ENCODE measurements at regions not wholly inside any gene's neighbourhood (a gene's known extent, or its start where the extent isn't known, plus 50 kb on each side); places are given as distances from the start of the nearest gene placed in this dataset.

GRCh38 chr12:113749433-113749815 lies 216.7 kb downstream of the RBM19 start:
- Histone ChIP-seq H2BK12ac (ENCODE audit: low read length) (no peak overlapping the region), H2BK120ac (ENCODE audit: low read depth, low read length) (no peak overlapping the region), H3K23ac (ENCODE audit: low read depth, low read length, poor library complexity) (no peak overlapping the region), H3K18ac (ENCODE audit: low read length) (no peak overlapping the region), H3K79me1 (ENCODE audit: low read depth, low read length) (no peaks in the 10 kb centered on the region), H3K27me3 (ENCODE audit: control insufficient read depth in 3 of 3, insufficient read depth in 3 of 3, low read depth in 1 of 3, low read length in 3 of 3) (peaks cover 0 to 9% (median 0%) of the 10 kb centered on the region in 3 experiments), H3K36me3 (replicated peaks in 1 of 2; ENCODE audit: control insufficient read depth in 2 of 2, insufficient read depth in 2 of 2, low read length in 2 of 2) (no peaks in the 10 kb centered on the region), H2BK5ac (ENCODE audit: low read length) (no peak overlapping the region), H3K4ac (ENCODE audit: low read length) (no peak overlapping the region), H3K4me3 (ENCODE audit: low read length in 2 of 2) (no peak overlapping the region), H3K9ac (ENCODE audit: low read depth, low read length, poor library complexity) (no peak overlapping the region), H3K4me2 (ENCODE audit: insufficient read depth, low read length, poor library complexity, severe bottlenecking) (no peak overlapping the region), H3K14ac (ENCODE audit: low read length) (no peak overlapping the region), H2BK15ac (ENCODE audit: low read length) (no peak overlapping the region), H2AFZ (ENCODE audit: low read length) (no peak overlapping the region), H4K91ac (ENCODE audit: low read depth, low read length, poor library complexity) (no peak overlapping the region), H3K27ac (replicated peaks; ENCODE audit: low read length) (no peak overlapping the region), H2AK5ac (ENCODE audit: low read depth, low read length) (no peak overlapping the region), H3K4me1 (ENCODE audit: control insufficient read depth in 2 of 2, insufficient read depth in 1 of 2, low read depth in 1 of 2, low read length in 2 of 2) (no peaks in the 10 kb centered on the region), H3K9me3 (replicated peaks in 1 of 2; ENCODE audit: control insufficient read depth in 2 of 2, insufficient read depth in 1 of 2, low read depth in 1 of 2, low read length in 2 of 2) (peaks cover 0 to 7% of the 10 kb centered on the region in 2 donors), H4K8ac (ENCODE audit: low read depth, low read length) (no peak overlapping the region)
- DNase-seq (ENCODE audit: low spot score): no peak
- no CpG with 5 or more reads among the region's 1 CpG for WGBS, 2 donors (ENCODE audit: extremely low coverage in 2 of 2, insufficient read length in 2 of 2, insufficient replicate concordance in 1 of 2)

GRCh38 chr12:113748707-113749432 lies 217.3 kb downstream of the RBM19 start:
- Histone ChIP-seq H2AFZ (ENCODE audit: low read length) (no peak overlapping the region), H3K4me2 (ENCODE audit: insufficient read depth, low read length, poor library complexity, severe bottlenecking) (no peak overlapping the region), H2BK5ac (ENCODE audit: low read length) (no peak overlapping the region), H3K23ac (ENCODE audit: low read depth, low read length, poor library complexity) (no peak overlapping the region), H3K18ac (ENCODE audit: low read length) (no peak overlapping the region), H3K14ac (ENCODE audit: low read length) (no peak overlapping the region), H3K36me3 (replicated peaks in 1 of 2; ENCODE audit: control insufficient read depth in 2 of 2, insufficient read depth in 2 of 2, low read length in 2 of 2) (no peaks in the 10 kb centered on the region), H3K27ac (replicated peaks; ENCODE audit: low read length) (no peak overlapping the region), H4K8ac (ENCODE audit: low read depth, low read length) (no peak overlapping the region), H2BK12ac (ENCODE audit: low read length) (no peak overlapping the region), H3K79me1 (ENCODE audit: low read depth, low read length) (no peaks in the 10 kb centered on the region), H4K91ac (ENCODE audit: low read depth, low read length, poor library complexity) (no peak overlapping the region), H2AK5ac (ENCODE audit: low read depth, low read length) (no peak overlapping the region), H3K27me3 (ENCODE audit: control insufficient read depth in 3 of 3, insufficient read depth in 3 of 3, low read depth in 1 of 3, low read length in 3 of 3) (peaks cover 0 to 9% (median 0%) of the 10 kb centered on the region in 3 experiments), H2BK15ac (ENCODE audit: low read length) (no peak overlapping the region), H3K4me1 (ENCODE audit: control insufficient read depth in 2 of 2, insufficient read depth in 1 of 2, low read depth in 1 of 2, low read length in 2 of 2) (no peaks in the 10 kb centered on the region), H3K9ac (ENCODE audit: low read depth, low read length, poor library complexity) (no peak overlapping the region), H3K4me3 (ENCODE audit: low read length in 2 of 2) (no peak overlapping the region), H3K4ac (ENCODE audit: low read length) (no peak overlapping the region), H2BK120ac (ENCODE audit: low read depth, low read length) (no peak overlapping the region), H3K9me3 (replicated peaks in 1 of 2; ENCODE audit: control insufficient read depth in 2 of 2, insufficient read depth in 1 of 2, low read depth in 1 of 2, low read length in 2 of 2) (peaks cover 0 to 7% of the 10 kb centered on the region in 2 donors)
- DNase-seq (ENCODE audit: low spot score): no peak
- WGBS, 2 donors (ENCODE audit: extremely low coverage in 2 of 2, insufficient read length in 2 of 2, insufficient replicate concordance in 1 of 2): no CpG with 5 or more reads among the region's 6 CpGs

- Histone ChIP-seq H3K27ac (replicated peaks; ENCODE audit: low read length) (no peak overlapping the region), H2BK12ac (ENCODE audit: low read length) (no peak overlapping the region), H4K91ac (ENCODE audit: low read depth, low read length, poor library complexity) (no peak overlapping the region), H2BK15ac (ENCODE audit: low read length) (no peak overlapping the region), H2AK5ac (ENCODE audit: low read depth, low read length) (no peak overlapping the region), H3K27me3 (ENCODE audit: control insufficient read depth in 3 of 3, insufficient read depth in 3 of 3, low read depth in 1 of 3, low read length in 3 of 3) (peaks cover 0 to 9% (median 0%) of the 10 kb centered on the region in 3 experiments), H2AFZ (ENCODE audit: low read length) (peak overlapping the region; percentile 64), H3K4me2 (ENCODE audit: insufficient read depth, low read length, poor library complexity, severe bottlenecking) (no peak overlapping the region), H2BK5ac (ENCODE audit: low read length) (no peak overlapping the region), H3K79me1 (ENCODE audit: low read depth, low read length) (no peaks in the 10 kb centered on the region), H3K4ac (ENCODE audit: low read length) (no peak overlapping the region), H3K23ac (ENCODE audit: low read depth, low read length, poor library complexity) (no peak overlapping the region), H3K4me3 (ENCODE audit: low read length in 2 of 2) (no peak overlapping the region), H3K36me3 (replicated peaks in 1 of 2; ENCODE audit: control insufficient read depth in 2 of 2, insufficient read depth in 2 of 2, low read length in 2 of 2) (no peaks in the 10 kb centered on the region), H3K14ac (ENCODE audit: low read length) (no peak overlapping the region), H3K18ac (ENCODE audit: low read length) (peak overlapping the region; percentile 38), H4K8ac (ENCODE audit: low read depth, low read length) (no peak overlapping the region), H3K9me3 (replicated peaks in 1 of 2; ENCODE audit: control insufficient read depth in 2 of 2, insufficient read depth in 1 of 2, low read depth in 1 of 2, low read length in 2 of 2) (peaks cover 0 to 7% of the 10 kb centered on the region in 2 donors), H3K4me1 (ENCODE audit: control insufficient read depth in 2 of 2, insufficient read depth in 1 of 2, low read depth in 1 of 2, low read length in 2 of 2) (no peaks in the 10 kb centered on the region), H2BK120ac (ENCODE audit: low read depth, low read length) (no peak overlapping the region), H3K9ac (ENCODE audit: low read depth, low read length, poor library complexity) (no peak overlapping the region)
- no peak for DNase-seq (ENCODE audit: low spot score)
- WGBS, 2 donors (ENCODE audit: extremely low coverage in 2 of 2, insufficient read length in 2 of 2, insufficient replicate concordance in 1 of 2): no CpG with 5 or more reads among the region's 5 CpGs
Observed at GRCh38 chr12:113747017-113747416, 219.1 kb downstream of the RBM19 start.

GRCh38 chr12:113744802-113745395 lies 221.2 kb downstream of the RBM19 start:
- no peak overlapping the region for H2AK5ac ChIP-seq (ENCODE audit: low read depth, low read length)
- no peaks in the 10 kb centered on the region for H3K4me1 ChIP-seq (ENCODE audit: control insufficient read depth in 2 of 2, insufficient read depth in 1 of 2, low read depth in 1 of 2, low read length in 2 of 2)
- no peak overlapping the region for H2BK120ac ChIP-seq (ENCODE audit: low read depth, low read length)
- H3K18ac ChIP-seq (ENCODE audit: low read length): no peak overlapping the region
- no peak overlapping the region for H3K14ac ChIP-seq (ENCODE audit: low read length)
- H4K91ac ChIP-seq (ENCODE audit: low read depth, low read length, poor library complexity): no peak overlapping the region
- no peak overlapping the region for H3K9ac ChIP-seq (ENCODE audit: low read depth, low read length, poor library complexity)
- no peak overlapping the region for H3K4me2 ChIP-seq (ENCODE audit: insufficient read depth, low read length, poor library complexity, severe bottlenecking)
- no peaks in the 10 kb centered on the region for H3K36me3 ChIP-seq (replicated peaks in 1 of 2; ENCODE audit: control insufficient read depth in 2 of 2, insufficient read depth in 2 of 2, low read length in 2 of 2)
- no peak overlapping the region for H3K27ac ChIP-seq (replicated peaks; ENCODE audit: low read length)
- no peak overlapping the region for H2BK5ac ChIP-seq (ENCODE audit: low read length)
- H2BK12ac ChIP-seq (ENCODE audit: low read length): no peak overlapping the region
- no CpG with 5 or more reads among the region's 8 CpGs for WGBS, 2 donors (ENCODE audit: extremely low coverage in 2 of 2, insufficient read length in 2 of 2, insufficient replicate concordance in 1 of 2)
- no peak for DNase-seq (ENCODE audit: low spot score)
- no peaks in the 10 kb centered on the region for H3K79me1 ChIP-seq (ENCODE audit: low read depth, low read length)
- no peak overlapping the region for H3K4me3 ChIP-seq (ENCODE audit: low read length in 2 of 2)
- H3K27me3 ChIP-seq (ENCODE audit: control insufficient read depth in 3 of 3, insufficient read depth in 3 of 3, low read depth in 1 of 3, low read length in 3 of 3): peaks cover 0 to 9% (median 0%) of the 10 kb centered on the region in 3 experiments
- H2BK15ac ChIP-seq (ENCODE audit: low read length): no peak overlapping the region
- no peak overlapping the region for H3K4ac ChIP-seq (ENCODE audit: low read length)
- no peak overlapping the region for H2AFZ ChIP-seq (ENCODE audit: low read length)
- no peak overlapping the region for H3K23ac ChIP-seq (ENCODE audit: low read depth, low read length, poor library complexity)
- H3K9me3 ChIP-seq (replicated peaks in 1 of 2; ENCODE audit: control insufficient read depth in 2 of 2, insufficient read depth in 1 of 2, low read depth in 1 of 2, low read length in 2 of 2): peaks cover 2 to 3% of the 10 kb centered on the region in 2 donors
- no peak overlapping the region for H4K8ac ChIP-seq (ENCODE audit: low read depth, low read length)
